Right renal cortex interstitium (tissue), 3 donors: ENCODE measurements at regions not wholly inside any gene's neighbourhood (a gene's known extent, or its start where the extent isn't known, plus 50 kb on each side); places are given as distances from the start of the nearest gene placed in this dataset.

Experiments
- DNase-seq, 3 donors: peaks; one replicate each; pipeline ENCODE4 v3.0.0-alpha.2; 2013; ENCODE audit warnings: low read depth in 3 of 3, low spot score in 2 of 3

GRCh38 chr2:18503376-18504228 is 56.9 kb downstream of the RDH14 start:
- DNase-seq = no peak

- DNase-seq = no peak
Observed at GRCh38 chr2:18502142-18502541, 58.3 kb downstream of the RDH14 start.

GRCh38 chr2:18501729-18502128 is 58.7 kb downstream of the RDH14 start:
- no peak for DNase-seq

GRCh38 chr2:18501156-18501555 is 59.3 kb downstream of the RDH14 start:
- DNase-seq = no peak

- no peak for DNase-seq
Observed at GRCh38 chr2:18500333-18500732, 60.1 kb downstream of the RDH14 start.

- no peak for DNase-seq
Observed at GRCh38 chr2:18498531-18498930, 61.9 kb downstream of the RDH14 start.

- no peak for DNase-seq
Observed at GRCh38 chr2:18496516-18496915, 63.9 kb downstream of the RDH14 start.

GRCh38 chr2:18495058-18495457 is 65.4 kb downstream of the RDH14 start:
- no peak for DNase-seq

- no peak for DNase-seq
Observed at GRCh38 chr2:18492721-18493120, 67.7 kb downstream of the RDH14 start.

- no peak for DNase-seq
Observed at GRCh38 chr2:18491577-18491976, 68.9 kb downstream of the RDH14 start.

- no peak for DNase-seq
Observed at GRCh38 chr2:18490901-18491300, 69.6 kb downstream of the RDH14 start.

- no peak for DNase-seq
Observed at GRCh38 chr2:18487106-18487913, 73.1 kb downstream of the RDH14 start.

GRCh38 chr2:18484625-18485024 is 75.8 kb downstream of the RDH14 start:
- no peak for DNase-seq

GRCh38 chr2:18483896-18484295 is 76.6 kb downstream of the RDH14 start:
- DNase-seq = no peak

GRCh38 chr2:18482666-18483065 is 77.8 kb downstream of the RDH14 start:
- DNase-seq = no peak

GRCh38 chr2:18479947-18480369 is 80.5 kb downstream of the RDH14 start:
- no peak for DNase-seq

- no peak for DNase-seq
Observed at GRCh38 chr2:18477293-18477692, 83.2 kb downstream of the RDH14 start.

GRCh38 chr2:18476484-18476883 is 84.0 kb downstream of the RDH14 start:
- no peak for DNase-seq

- no peak for DNase-seq
Observed at GRCh38 chr2:18475884-18476283, 84.6 kb downstream of the RDH14 start.

GRCh38 chr2:18474700-18475099 is 85.8 kb downstream of the RDH14 start:
- DNase-seq = no peak

- peak in 1 of 3 donors; percentile 24 for DNase-seq
Observed at GRCh38 chr2:18473241-18474181, 86.9 kb downstream of the RDH14 start.
